Pancreas (tissue), 10 donors: ENCODE measurements at regions not wholly inside any gene's neighbourhood (a gene's known extent, or its start where the extent isn't known, plus 50 kb on each side); places are given as distances from the start of the nearest gene placed in this dataset.
"Not testable (repeated sequence)": the region's sequence is repeated elsewhere in the genome, so short reads cannot be mapped to it uniquely, and the experiment has no call there.

ENCODE experiments used
- ATAC-seq, 4 donors: fragments of 200-7000 bp; cut with Tn5 transposase; one replicate each; pipeline versions ENCODE4 v1.8.0 to v1.9.1; 2020; ENCODE audit warnings: mild to moderate bottlenecking in 4 of 4, moderate library complexity in 4 of 4
- DNase-seq, 6 donors: peaks; one replicate each; pipeline ENCODE4 v3.0.0-alpha.2; 2020
- FAIRE-seq: peaks from 2 replicates; lab custom pipeline; 2012; peaks lifted over from hg19 to GRCh38; lab: Jason Lieb, UNC
- H3K27ac ChIP-seq, 4 donors: fragments of 200-600 bp; sonication (generic); 1 replicate in 3 of 4; 2 replicates in 1 of 4; pipeline versions ENCODE4 v1.5.0 to v1.8.0; 2020
- H3K27me3 ChIP-seq, 4 donors: fragments of 200-600 bp; one replicate each; pipeline ENCODE4 v1.8.0; 2021
- H3K36me3 ChIP-seq, 3 donors: fragments of 200-600 bp; sonication (generic) in 1 of 3; one replicate each; pipeline versions ENCODE4 v1.5.0 to v1.8.0; 2020 to 2021
- H3K4me1 ChIP-seq, 3 donors: fragments of 200-600 bp; one replicate each; pipeline ENCODE4 v1.8.0; 2021
- H3K4me3 ChIP-seq, 4 donors: fragments of 200-600 bp; sonication (generic) in 2 of 4; one replicate each; pipeline versions ENCODE4 v1.5.0 to v1.8.0; 2020 to 2021
- H3K9me3 ChIP-seq, 4 donors: fragments of 200-600 bp; one replicate each; pipeline ENCODE4 v1.8.0; 2021
- WGBS, 2 donors: extraction: QIAGEN DNeasy Blood & Tissue Kit; methylation state at CpG; one replicate each; pipeline ENCODE4 v1.1.7; 2013; 5-methylcytosine and 5-hydroxymethylcytosine counted together
- intact Hi-C, 3 donors: fragments of 100-400 bp; cut with DNase I; formaldehyde crosslinking; loops; one replicate each; pipeline versions ENCODE4 v1.11.1 to v1.14.2; 2022
- TF ChIP-seq, protein P1 (sequence below), 4 donors: fragments of 200-600 bp; sonication (generic) in 3 of 4; IDR thresholded peaks; one replicate each; pipeline versions ENCODE4 v1.5.0 to v1.8.0; 2021; ENCODE audit warnings: antibody characterized with exemption in 4 of 4
- donor health status: healthy with polysubstance abuse.
- donor health status: DM: no; HTN: no; CAD: no; lungs with moderate emphysema.
- donor health status: DM: no; HTN: no; CAD: no.
- donor health status: control.
- donor health status: control.
- donor health status: Bipolar disorder and iron deficiency.
- donor health status: DM: yes; HTN: yes; CAD: no.
- donor health status: DM: no; HTN: no; CAD: no.
- donor health status: DM: no; HTN: no; CAD: no.
- donor health status: DM: yes; HTN: yes; CAD: no.

DNA sequence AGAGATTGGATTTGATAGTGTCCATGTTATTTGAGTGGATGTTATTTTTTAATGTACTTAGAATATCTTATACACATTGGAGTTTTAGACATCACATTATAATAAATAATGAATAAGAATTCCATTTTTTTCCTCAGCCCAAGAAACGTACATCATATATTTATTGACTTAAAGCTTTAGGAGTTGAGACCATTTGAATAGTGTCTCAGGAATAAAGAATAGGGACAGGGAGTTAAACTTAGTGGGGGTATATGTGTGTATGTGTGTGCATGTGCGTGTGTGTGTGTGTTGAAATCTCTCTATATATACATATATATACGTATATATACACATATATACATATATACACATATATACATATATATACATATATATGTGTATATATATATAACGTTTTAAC lies 542.9 kb upstream of the CHD1 start:
- H3K4me1 ChIP-seq, intact Hi-C loops, H3K4me3 ChIP-seq, ATAC-seq, H3K9me3 ChIP-seq, H3K27me3 ChIP-seq, DNase-seq, FAIRE-seq, H3K27ac ChIP-seq, H3K36me3 ChIP-seq: not testable (repeated sequence)
- WGBS, 2 donors, result 66 to 75% methylated on average over 4 of the region's 4 CpGs

DNA sequence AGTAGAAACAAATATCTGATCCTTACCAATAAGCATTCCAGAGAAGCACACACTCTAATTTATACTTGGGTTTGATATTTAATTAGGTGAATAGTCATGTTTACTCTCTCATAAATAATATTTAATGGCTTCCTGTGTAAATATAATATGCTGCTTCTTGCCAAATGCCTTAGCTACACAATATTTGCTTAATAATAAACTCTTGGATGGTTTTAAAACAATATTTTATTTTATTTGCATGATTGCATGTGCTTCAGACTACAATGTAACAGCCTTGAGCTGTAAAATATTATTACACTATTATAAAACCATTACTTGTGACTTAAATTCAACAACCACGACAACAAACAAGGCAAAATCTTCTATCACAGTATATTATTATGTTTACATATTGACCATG lies 542.4 kb upstream of the CHD1 start:
- 23 to 34% methylated on average over 1 of the region's 1 CpG for WGBS, 2 donors
- peak; percentile 17 for FAIRE-seq

DNA sequence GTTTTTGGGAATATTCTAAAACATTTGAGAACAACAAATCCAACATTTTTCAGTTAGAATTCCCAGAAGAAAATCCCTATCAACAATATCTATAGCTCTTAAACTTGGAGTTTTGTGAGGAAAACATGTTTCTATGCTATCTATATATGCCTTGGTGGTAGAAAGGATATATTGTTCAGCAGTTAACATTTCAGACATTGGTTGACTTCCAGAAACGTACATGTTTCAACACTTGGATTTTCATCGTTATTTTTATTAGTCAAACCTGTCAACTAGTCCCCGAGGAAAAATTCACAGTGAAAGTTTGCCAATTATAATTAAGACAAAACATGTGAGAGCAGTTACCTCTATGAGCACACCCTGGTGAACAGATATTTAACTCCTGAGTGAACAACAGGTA lies 541.8 kb upstream of the CHD1 start:
- H3K9me3 ChIP-seq, intact Hi-C loops, H3K27ac ChIP-seq, H3K36me3 ChIP-seq, ATAC-seq, H3K27me3 ChIP-seq, DNase-seq, H3K4me3 ChIP-seq, H3K4me1 ChIP-seq: not testable (repeated sequence)
- peak; percentile 34 for FAIRE-seq
- WGBS, 2 donors, result 8 to 20% methylated on average over 3 of the region's 3 CpGs

More for the DNA sequence above, 542.4 kb upstream of the CHD1 start:
- H3K9me3 ChIP-seq, H3K27me3 ChIP-seq, H3K36me3 ChIP-seq, H3K27ac ChIP-seq, H3K4me1 ChIP-seq, intact Hi-C loops, DNase-seq, ATAC-seq, H3K4me3 ChIP-seq: not testable (repeated sequence)

DNA sequence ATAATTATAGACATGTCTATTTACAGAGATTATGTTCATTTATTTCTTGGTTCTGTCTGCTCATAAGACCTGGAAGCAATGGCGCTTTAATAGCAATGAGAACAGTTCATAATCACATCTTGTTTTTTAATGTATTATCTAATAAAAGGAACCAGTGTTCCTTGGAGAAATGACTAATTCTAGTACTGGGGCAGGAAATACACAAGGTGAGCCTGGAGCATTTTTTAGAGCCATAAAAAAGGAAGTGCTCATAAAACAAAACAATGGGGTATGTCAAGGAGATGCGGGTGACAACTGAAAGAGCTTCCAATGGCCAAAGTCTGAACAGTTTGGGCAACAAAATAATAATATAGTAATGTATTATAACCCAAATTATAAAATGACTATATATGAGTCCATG lies 531.9 kb upstream of the CHD1 start:
- Histone ChIP-seq H3K27ac (no peak overlapping the region), H3K27me3 (no peaks in the 10 kb centered on the region), H3K9me3 (no peaks in the 10 kb centered on the region), H3K4me1 (no peaks in the 10 kb centered on the region), H3K4me3 (no peak overlapping the region), H3K36me3 (no peaks in the 10 kb centered on the region)
- ATAC-seq (no peak), DNase-seq (no peak), FAIRE-seq (no peak)
- WGBS, 2 donors, result 81 to 88% methylated on average over 2 of the region's 2 CpGs
- intact Hi-C loops, result no loop called here
- TF ChIP-seq, protein P1, sequence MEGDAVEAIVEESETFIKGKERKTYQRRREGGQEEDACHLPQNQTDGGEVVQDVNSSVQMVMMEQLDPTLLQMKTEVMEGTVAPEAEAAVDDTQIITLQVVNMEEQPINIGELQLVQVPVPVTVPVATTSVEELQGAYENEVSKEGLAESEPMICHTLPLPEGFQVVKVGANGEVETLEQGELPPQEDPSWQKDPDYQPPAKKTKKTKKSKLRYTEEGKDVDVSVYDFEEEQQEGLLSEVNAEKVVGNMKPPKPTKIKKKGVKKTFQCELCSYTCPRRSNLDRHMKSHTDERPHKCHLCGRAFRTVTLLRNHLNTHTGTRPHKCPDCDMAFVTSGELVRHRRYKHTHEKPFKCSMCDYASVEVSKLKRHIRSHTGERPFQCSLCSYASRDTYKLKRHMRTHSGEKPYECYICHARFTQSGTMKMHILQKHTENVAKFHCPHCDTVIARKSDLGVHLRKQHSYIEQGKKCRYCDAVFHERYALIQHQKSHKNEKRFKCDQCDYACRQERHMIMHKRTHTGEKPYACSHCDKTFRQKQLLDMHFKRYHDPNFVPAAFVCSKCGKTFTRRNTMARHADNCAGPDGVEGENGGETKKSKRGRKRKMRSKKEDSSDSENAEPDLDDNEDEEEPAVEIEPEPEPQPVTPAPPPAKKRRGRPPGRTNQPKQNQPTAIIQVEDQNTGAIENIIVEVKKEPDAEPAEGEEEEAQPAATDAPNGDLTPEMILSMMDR (IDR thresholded peaks at IDR 0.05), result no peak

DNA sequence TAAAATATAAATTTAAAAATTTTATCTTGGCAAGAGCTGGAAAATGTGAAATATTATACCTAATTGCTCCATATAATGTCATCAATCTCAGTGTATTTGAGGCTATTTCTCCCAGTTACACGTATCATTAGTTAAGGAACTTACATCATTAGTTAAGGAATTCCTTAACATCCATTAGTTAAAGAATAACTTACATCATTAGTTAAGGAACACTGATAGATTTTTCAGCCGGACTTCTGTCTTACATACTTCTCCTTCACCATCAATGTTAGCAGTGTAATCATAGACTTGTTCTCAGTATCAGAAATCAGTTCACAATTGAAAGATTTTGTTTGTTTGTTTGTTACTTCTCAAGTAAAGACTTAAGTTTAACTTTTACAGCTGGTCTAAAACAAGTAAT lies 524.4 kb upstream of the CHD1 start:
- no peak for ATAC-seq
- no peaks in the 10 kb centered on the region for H3K4me1 ChIP-seq
- H3K36me3 ChIP-seq, result no peaks in the 10 kb centered on the region
- WGBS, 2 donors, result 49 to 60% methylated on average over 2 of the region's 2 CpGs
- no peak overlapping the region for H3K27ac ChIP-seq
- DNase-seq, result no peak
- H3K9me3 ChIP-seq, result no peaks in the 10 kb centered on the region
- FAIRE-seq, result no peak
- no peak overlapping the region for H3K4me3 ChIP-seq
- intact Hi-C loops, result no loop called here
- H3K27me3 ChIP-seq, result no peaks in the 10 kb centered on the region
- TF ChIP-seq, protein P1 (IDR thresholded peaks at IDR 0.05), result no peak

DNA sequence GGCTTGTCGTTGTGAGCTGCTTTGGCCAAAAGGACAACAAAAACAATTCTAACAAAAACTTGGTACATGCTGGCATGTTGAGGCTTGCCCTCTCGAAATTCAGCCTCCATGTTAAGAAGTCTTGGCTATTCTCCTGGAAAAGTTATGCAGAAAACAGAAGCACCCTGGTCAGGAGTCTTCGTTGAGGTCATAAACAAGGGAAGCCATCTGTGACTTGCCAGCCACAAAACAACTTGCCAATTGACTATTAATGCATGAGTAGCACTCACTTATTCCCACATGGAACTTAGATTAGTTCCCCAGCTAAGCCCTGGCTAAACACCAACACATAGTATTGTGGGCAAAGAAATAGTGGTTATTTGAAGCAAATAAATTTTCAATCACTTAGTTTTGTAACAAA lies 521.0 kb upstream of the CHD1 start:
- intact Hi-C loops, result no loop called here
- TF ChIP-seq, protein P1 (IDR thresholded peaks at IDR 0.05), result no peak
- Histone ChIP-seq H3K36me3 (no peaks in the 10 kb centered on the region), H3K4me1 (peaks cover 0 to 17% (median 3%) of the 10 kb centered on the region in 3 donors), H3K27ac (no peak overlapping the region), H3K9me3 (no peaks in the 10 kb centered on the region), H3K4me3 (no peak overlapping the region), H3K27me3 (no peaks in the 10 kb centered on the region)
- FAIRE-seq (no peak), ATAC-seq (no peak), DNase-seq (no peak)
- 71 to 78% methylated on average over 3 of the region's 3 CpGs for WGBS, 2 donors
